HEK293T (cell line): ENCODE measurements at regions not wholly inside any gene's neighbourhood (a gene's known extent, or its start where the extent isn't known, plus 50 kb on each side); places are given as distances from the start of the nearest gene placed in this dataset.

Experiments used
- ARNT ChIP-seq: fragments of 450-650 bp; IDR thresholded peaks from 2 replicates; pipeline ENCODE4 v1.6.1; 2017; ENCODE audit warnings: mild to moderate bottlenecking
- BHLHE40 ChIP-seq: fragments of 450-650 bp; IDR thresholded peaks from 2 replicates; pipeline ENCODE4 v1.6.1; 2016; ENCODE audit warnings: mild to moderate bottlenecking, moderate library complexity, borderline replicate concordance
- CTBP1 ChIP-seq: fragments of 450-650 bp; IDR thresholded peaks from 2 replicates; pipeline ENCODE4 v1.6.1; 2016; ENCODE audit warnings: borderline replicate concordance
- ELF4 ChIP-seq: fragments of 450-650 bp; IDR thresholded peaks from 2 replicates; pipeline ENCODE4 v1.6.1; 2017; ENCODE audit warnings: antibody characterized with exemption
- FOXA1 ChIP-seq: fragments of 450-650 bp; IDR thresholded peaks from 2 replicates; pipeline ENCODE4 v1.6.1; 2016; ENCODE audit warnings: mild to moderate bottlenecking
- FOXM1 ChIP-seq: fragments of 450-650 bp; IDR thresholded peaks from 2 replicates; pipeline ENCODE4 v1.6.1; 2017; ENCODE audit warnings: mild to moderate bottlenecking, borderline replicate concordance
- L3MBTL2 ChIP-seq: fragments of 450-650 bp; conservative IDR thresholded peaks from 2 replicates; pipeline ENCODE4 v1.6.1; 2016; ENCODE audit warnings: mild to moderate bottlenecking
- LEF1 ChIP-seq: fragments of 450-650 bp; IDR thresholded peaks from 2 replicates; pipeline ENCODE4 v1.6.1; 2017; ENCODE audit warnings: mild to moderate bottlenecking, borderline replicate concordance
- NFRKB ChIP-seq: fragments of 450-650 bp; IDR thresholded peaks from 2 replicates; pipeline ENCODE4 v1.6.1; 2016; ENCODE audit warnings: mild to moderate bottlenecking, moderate library complexity
- PKNOX1 ChIP-seq: fragments of 450-650 bp; IDR thresholded peaks from 2 replicates; pipeline ENCODE4 v1.6.1; 2016
- SP1 ChIP-seq: fragments of 450-650 bp; IDR thresholded peaks from 2 replicates; pipeline ENCODE4 v1.6.1; 2017
- SUZ12 ChIP-seq: fragments of 450-650 bp; IDR thresholded peaks from 2 replicates; pipeline ENCODE4 v1.6.1; 2016; ENCODE audit warnings: mild to moderate bottlenecking
- TARDBP ChIP-seq: fragments of 450-650 bp; IDR thresholded peaks from 2 replicates; pipeline ENCODE4 v1.6.1; 2016

DNA sequence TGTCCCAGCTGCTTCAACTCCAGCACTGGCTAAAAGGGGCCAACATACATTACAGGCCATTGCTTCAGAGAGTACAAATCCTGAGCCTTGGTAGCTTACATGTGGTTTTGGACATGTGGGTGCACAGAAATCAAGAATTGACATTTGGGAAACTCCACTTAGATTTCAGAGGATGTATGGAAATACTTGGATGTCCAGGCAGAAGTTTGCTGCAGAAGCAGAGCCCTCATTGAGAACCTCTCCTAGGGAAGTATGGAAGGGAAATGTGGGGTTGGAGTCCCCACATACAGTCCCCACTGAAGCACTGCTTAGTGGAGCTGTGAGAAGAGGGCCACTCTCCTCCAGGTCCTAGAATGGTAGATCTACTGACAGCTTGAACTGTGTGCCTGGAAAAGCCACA lies 218.0 kb upstream of the CWC22 start:
- TF ChIP-seq NFRKB = no peak
- no peak for TF ChIP-seq FOXM1
- no peak for TF ChIP-seq ELF4
- no peak for TF ChIP-seq TARDBP
- no peak for TF ChIP-seq ARNT
- TF ChIP-seq BHLHE40 = no peak
- TF ChIP-seq SP1 = no peak
- no peak for TF ChIP-seq L3MBTL2
- TF ChIP-seq PKNOX1 = no peak
- no peak for TF ChIP-seq CTBP1
- no peak for TF ChIP-seq SUZ12
- TF ChIP-seq LEF1 = no peak
- TF ChIP-seq FOXA1 = no peak
